NCI-H146 (cell line): ENCODE measurements at regions not wholly inside any gene's neighbourhood (a gene's known extent, or its start where the extent isn't known, plus 50 kb on each side); places are given as distances from the start of the nearest gene placed in this dataset.
"Not testable (repeated sequence)": the region's sequence is repeated elsewhere in the genome, so short reads cannot be mapped to it uniquely, and the experiment has no call there.

Experiments used
- DNase-seq: peaks from one replicate; lab custom pipeline; 2025; lab: John Stamatoyannopoulos, UW

- no peak for DNase-seq
These were observed 94.7 kb upstream of the CCN2 start for GRCh38 chr6:132045877-132046276.

- DNase-seq: no peak
These were observed 92.0 kb upstream of the CCN2 start for GRCh38 chr6:132043148-132043547.

GRCh38 chr6:132041706-132042105, 90.5 kb upstream of the CCN2 start:
- DNase-seq: no peak

- no peak for DNase-seq
These were observed 76.9 kb upstream of the CCN2 start for GRCh38 chr6:132028029-132028428.

GRCh38 chr6:132025468-132025867, 74.3 kb upstream of the CCN2 start:
- DNase-seq: no peak

GRCh38 chr6:132023490-132023889, 72.3 kb upstream of the CCN2 start:
- no peak for DNase-seq

- DNase-seq: no peak
These were observed 70.6 kb upstream of the CCN2 start for GRCh38 chr6:132021552-132022375.

- DNase-seq: not testable (repeated sequence)
These were observed 69.7 kb upstream of the CCN2 start for GRCh38 chr6:132020918-132021317.

- DNase-seq: no peak
These were observed 69.0 kb upstream of the CCN2 start for GRCh38 chr6:132020138-132020581.

- DNase-seq: no peak
These were observed 68.4 kb upstream of the CCN2 start for GRCh38 chr6:132019586-132019985.

GRCh38 chr6:132017942-132018341, 66.8 kb upstream of the CCN2 start:
- DNase-seq: no peak

GRCh38 chr6:132016396-132016795, 65.2 kb upstream of the CCN2 start:
- DNase-seq: no peak

- DNase-seq: no peak
These were observed 60.4 kb upstream of the CCN2 start for GRCh38 chr6:132011582-132011981.

- no peak for DNase-seq
These were observed 58.0 kb upstream of the CCN2 start for GRCh38 chr6:132009175-132009574.

GRCh38 chr6:132007474-132008190, 56.5 kb upstream of the CCN2 start:
- no peak for DNase-seq

- no peak for DNase-seq
These were observed 54.0 kb upstream of the CCN2 start for GRCh38 chr6:132005178-132005577.

- no peak for DNase-seq
These were observed 53.5 kb upstream of the CCN2 start for GRCh38 chr6:132004668-132005067.

- DNase-seq: no peak
These were observed 52.5 kb upstream of the CCN2 start for GRCh38 chr6:132003516-132004178.
